ENCODE measurements at regions not wholly inside any gene's neighbourhood (a gene's known extent, or its start where the extent isn't known, plus 50 kb on each side); places are given as distances from the start of the nearest gene placed in this dataset.

DNA sequence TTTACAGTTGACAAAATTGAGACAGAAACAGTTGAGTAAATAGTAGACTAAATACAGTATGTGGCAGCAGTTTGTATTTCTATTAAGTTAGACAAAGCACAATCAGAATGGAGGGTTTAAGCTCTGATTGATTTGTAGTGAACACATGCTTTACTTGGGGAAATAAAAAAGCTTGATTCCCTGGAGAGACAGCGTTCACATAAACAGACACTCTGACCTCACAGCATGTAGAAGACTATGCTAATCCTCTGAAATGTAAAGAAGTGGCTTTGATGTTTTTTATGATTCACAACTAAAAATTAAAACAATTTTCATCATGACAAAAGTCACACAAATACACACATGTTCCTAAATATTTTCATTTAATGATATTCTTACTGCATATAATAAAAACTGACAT lies 126.9 kb upstream of the FAM83B start:
- Histone ChIP-seq H3K36me3 (ENCODE audit: control insufficient read depth, insufficient read depth, low read length) (no peaks in the 10 kb centered on the region), H3K4me3 (ENCODE audit: insufficient read depth, low read depth, low read length, poor library complexity, severe bottlenecking) (no peak overlapping the region), H3K27me3 (replicated peaks; ENCODE audit: control insufficient read depth, insufficient read depth, low read length, poor library complexity, severe bottlenecking) (no peaks in the 10 kb centered on the region), H3K9me3 (ENCODE audit: control insufficient read depth, low read length) (no peaks in the 10 kb centered on the region), H3K4me1 (ENCODE audit: control insufficient read depth, insufficient read depth, low read length, poor library complexity, severe bottlenecking) (no peaks in the 10 kb centered on the region), H3K27ac (ENCODE audit: insufficient read depth, low read length, poor library complexity, severe bottlenecking) (no peak overlapping the region)
- no peak for DNase-seq

DNA sequence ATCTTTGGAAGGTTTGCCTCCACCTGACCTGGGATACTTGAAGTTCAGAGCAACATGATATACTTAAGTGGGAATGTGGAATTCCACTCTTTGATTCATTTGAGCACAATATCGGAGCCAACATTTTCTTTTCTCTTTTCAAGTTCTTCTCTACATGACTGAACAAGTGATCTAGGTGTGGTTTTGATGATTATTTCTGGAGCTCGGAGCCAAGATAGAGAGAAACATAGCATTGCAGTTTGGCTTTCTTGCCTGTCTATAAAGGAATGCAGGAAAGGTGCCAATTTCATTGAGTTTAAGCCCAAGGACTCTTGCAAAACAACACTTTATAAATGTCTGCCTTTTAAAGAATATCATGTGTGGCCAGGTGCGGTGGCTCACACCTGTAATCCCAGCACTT lies 124.2 kb upstream of the FAM83B start:
- Histone ChIP-seq H3K36me3 (ENCODE audit: control insufficient read depth, insufficient read depth, low read length) (no peaks in the 10 kb centered on the region), H3K4me1 (ENCODE audit: control insufficient read depth, insufficient read depth, low read length, poor library complexity, severe bottlenecking) (no peaks in the 10 kb centered on the region), H3K27me3 (replicated peaks; ENCODE audit: control insufficient read depth, insufficient read depth, low read length, poor library complexity, severe bottlenecking) (no peaks in the 10 kb centered on the region), H3K9me3 (ENCODE audit: control insufficient read depth, low read length) (no peaks in the 10 kb centered on the region), H3K27ac (ENCODE audit: insufficient read depth, low read length, poor library complexity, severe bottlenecking) (no peak overlapping the region), H3K4me3 (ENCODE audit: insufficient read depth, low read depth, low read length, poor library complexity, severe bottlenecking) (no peak overlapping the region)
- no peak for DNase-seq

DNA sequence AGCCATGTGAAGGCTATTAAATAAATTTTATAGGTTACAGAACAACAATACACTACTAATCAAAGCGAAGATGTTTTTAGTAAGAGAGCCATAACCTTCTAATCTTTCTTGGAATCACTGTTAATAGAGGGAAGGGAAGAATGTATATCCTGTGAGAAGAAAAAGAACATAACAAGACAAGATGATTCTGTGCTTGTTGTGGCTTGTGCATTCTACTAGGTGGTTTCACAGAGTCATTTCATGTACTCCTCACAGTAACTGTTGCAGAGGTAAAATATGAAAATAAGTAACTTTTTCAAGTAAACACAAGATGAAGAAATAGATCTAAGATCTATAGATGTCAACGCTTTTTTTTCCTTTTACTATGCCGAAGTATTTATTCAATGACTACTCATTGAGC lies 116.9 kb upstream of the FAM83B start:
- Histone ChIP-seq H3K9me3 (ENCODE audit: control insufficient read depth, low read length) (no peaks in the 10 kb centered on the region), H3K27me3 (replicated peaks; ENCODE audit: control insufficient read depth, insufficient read depth, low read length, poor library complexity, severe bottlenecking) (no peaks in the 10 kb centered on the region), H3K4me1 (ENCODE audit: control insufficient read depth, insufficient read depth, low read length, poor library complexity, severe bottlenecking) (no peaks in the 10 kb centered on the region), H3K36me3 (ENCODE audit: control insufficient read depth, insufficient read depth, low read length) (no peaks in the 10 kb centered on the region), H3K4me3 (ENCODE audit: insufficient read depth, low read depth, low read length, poor library complexity, severe bottlenecking) (no peak overlapping the region), H3K27ac (ENCODE audit: insufficient read depth, low read length, poor library complexity, severe bottlenecking) (no peak overlapping the region)
- no peak for DNase-seq

DNA sequence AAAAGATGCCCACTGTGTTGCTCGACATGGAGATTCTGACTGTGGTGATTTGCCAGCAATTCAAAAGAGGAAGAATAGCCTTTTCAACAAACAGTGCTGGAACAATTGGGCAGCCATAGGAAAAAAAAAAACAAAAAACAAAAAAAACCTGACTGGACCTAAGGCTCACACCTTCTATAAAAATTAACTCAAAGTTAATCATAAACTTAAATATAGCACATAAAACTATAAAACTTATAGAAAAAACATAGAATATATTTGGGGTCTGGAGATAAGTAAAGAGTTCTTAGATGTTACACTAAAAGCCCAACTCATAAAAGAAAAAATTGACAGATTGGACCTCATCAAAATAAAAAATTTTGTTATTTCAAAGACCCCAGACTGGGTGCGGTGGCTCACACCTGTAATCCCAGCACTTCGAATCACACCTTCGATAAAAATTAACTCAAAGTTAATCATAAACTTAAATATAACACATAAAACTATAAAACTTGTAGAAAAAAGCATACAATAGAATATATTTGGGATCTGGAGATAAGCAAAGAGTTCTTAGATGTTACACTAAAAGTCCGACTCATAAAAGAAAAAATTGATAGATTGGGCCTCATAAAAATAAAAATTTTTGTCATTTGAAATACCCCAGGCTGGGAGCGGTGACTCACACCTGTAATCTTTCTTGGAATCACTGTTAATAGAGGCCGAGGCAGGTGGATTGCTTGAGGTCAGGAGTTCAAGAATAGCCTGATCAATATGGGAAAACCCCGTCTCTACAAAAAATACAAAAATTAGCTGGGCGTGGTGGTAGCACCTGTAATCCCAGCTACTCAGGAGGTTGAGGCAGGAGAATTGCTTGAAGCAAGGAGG lies 115.6 kb upstream of the FAM83B start:
- H3K36me3 ChIP-seq (ENCODE audit: control insufficient read depth, insufficient read depth, low read length), result no peaks in the 10 kb centered on the region
- no peak for DNase-seq
- H3K27ac ChIP-seq (ENCODE audit: insufficient read depth, low read length, poor library complexity, severe bottlenecking), result no peak overlapping the region
- no peak overlapping the region for H3K4me3 ChIP-seq (ENCODE audit: insufficient read depth, low read depth, low read length, poor library complexity, severe bottlenecking)
- no peaks in the 10 kb centered on the region for H3K9me3 ChIP-seq (ENCODE audit: control insufficient read depth, low read length)
- H3K4me1 ChIP-seq (ENCODE audit: control insufficient read depth, insufficient read depth, low read length, poor library complexity, severe bottlenecking), result no peaks in the 10 kb centered on the region
- H3K27me3 ChIP-seq (replicated peaks; ENCODE audit: control insufficient read depth, insufficient read depth, low read length, poor library complexity, severe bottlenecking), result no peaks in the 10 kb centered on the region

- no peak for DNase-seq
- Histone ChIP-seq H3K4me3 (ENCODE audit: insufficient read depth, low read depth, low read length, poor library complexity, severe bottlenecking) (no peak overlapping the region), H3K27ac (ENCODE audit: insufficient read depth, low read length, poor library complexity, severe bottlenecking) (no peak overlapping the region), H3K36me3 (ENCODE audit: control insufficient read depth, insufficient read depth, low read length) (no peaks in the 10 kb centered on the region), H3K9me3 (ENCODE audit: control insufficient read depth, low read length) (no peaks in the 10 kb centered on the region), H3K4me1 (ENCODE audit: control insufficient read depth, insufficient read depth, low read length, poor library complexity, severe bottlenecking) (no peaks in the 10 kb centered on the region), H3K27me3 (replicated peaks; ENCODE audit: control insufficient read depth, insufficient read depth, low read length, poor library complexity, severe bottlenecking) (no peaks in the 10 kb centered on the region)
These were observed 109.3 kb upstream of the FAM83B start for GRCh38 chr6:54737247-54737646.

GRCh38 chr6:54747955-54748354 lies 98.6 kb upstream of the FAM83B start:
- Histone ChIP-seq H3K36me3 (ENCODE audit: control insufficient read depth, insufficient read depth, low read length) (no peaks in the 10 kb centered on the region), H3K9me3 (ENCODE audit: control insufficient read depth, low read length) (peaks cover 4% of the 10 kb centered on the region), H3K4me3 (ENCODE audit: insufficient read depth, low read depth, low read length, poor library complexity, severe bottlenecking) (no peak overlapping the region), H3K4me1 (ENCODE audit: control insufficient read depth, insufficient read depth, low read length, poor library complexity, severe bottlenecking) (no peaks in the 10 kb centered on the region), H3K27me3 (replicated peaks; ENCODE audit: control insufficient read depth, insufficient read depth, low read length, poor library complexity, severe bottlenecking) (no peaks in the 10 kb centered on the region), H3K27ac (ENCODE audit: insufficient read depth, low read length, poor library complexity, severe bottlenecking) (no peak overlapping the region)
- DNase-seq, result no peak

DNA sequence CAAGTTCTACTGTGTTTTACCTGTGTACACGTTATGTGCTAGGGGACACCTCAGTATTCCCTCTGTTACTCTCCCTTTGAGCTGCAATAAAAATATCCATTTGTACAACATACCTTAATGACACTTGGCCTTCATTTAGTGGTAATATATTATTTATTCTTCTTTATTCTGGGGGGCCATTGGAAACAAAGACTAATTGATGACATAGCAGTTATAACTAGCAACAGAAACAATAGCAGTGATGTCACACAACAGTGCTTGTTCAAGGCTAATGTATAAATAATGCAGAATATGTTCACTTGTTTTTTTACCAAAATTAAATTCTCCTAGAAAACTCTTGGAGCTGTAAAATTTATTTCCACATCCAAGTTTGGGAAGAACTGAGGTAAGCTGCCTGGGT lies 92.2 kb upstream of the FAM83B start:
- Histone ChIP-seq H3K27me3 (replicated peaks; ENCODE audit: control insufficient read depth, insufficient read depth, low read length, poor library complexity, severe bottlenecking) (no peaks in the 10 kb centered on the region), H3K4me1 (ENCODE audit: control insufficient read depth, insufficient read depth, low read length, poor library complexity, severe bottlenecking) (no peaks in the 10 kb centered on the region), H3K36me3 (ENCODE audit: control insufficient read depth, insufficient read depth, low read length) (no peaks in the 10 kb centered on the region), H3K9me3 (ENCODE audit: control insufficient read depth, low read length) (no peaks in the 10 kb centered on the region), H3K4me3 (ENCODE audit: insufficient read depth, low read depth, low read length, poor library complexity, severe bottlenecking) (no peak overlapping the region), H3K27ac (ENCODE audit: insufficient read depth, low read length, poor library complexity, severe bottlenecking) (no peak overlapping the region)
- DNase-seq, result no peak

GRCh38 chr6:54758340-54758739 lies 88.2 kb upstream of the FAM83B start:
- Histone ChIP-seq H3K36me3 (ENCODE audit: control insufficient read depth, insufficient read depth, low read length) (no peaks in the 10 kb centered on the region), H3K27ac (ENCODE audit: insufficient read depth, low read length, poor library complexity, severe bottlenecking) (no peak overlapping the region), H3K4me3 (ENCODE audit: insufficient read depth, low read depth, low read length, poor library complexity, severe bottlenecking) (no peak overlapping the region), H3K27me3 (replicated peaks; ENCODE audit: control insufficient read depth, insufficient read depth, low read length, poor library complexity, severe bottlenecking) (no peaks in the 10 kb centered on the region), H3K9me3 (ENCODE audit: control insufficient read depth, low read length) (no peaks in the 10 kb centered on the region), H3K4me1 (ENCODE audit: control insufficient read depth, insufficient read depth, low read length, poor library complexity, severe bottlenecking) (no peaks in the 10 kb centered on the region)
- DNase-seq, result no peak

- Histone ChIP-seq H3K9me3 (ENCODE audit: control insufficient read depth, low read length) (no peaks in the 10 kb centered on the region), H3K27ac (ENCODE audit: insufficient read depth, low read length, poor library complexity, severe bottlenecking) (no peak overlapping the region), H3K36me3 (ENCODE audit: control insufficient read depth, insufficient read depth, low read length) (no peaks in the 10 kb centered on the region), H3K27me3 (replicated peaks; ENCODE audit: control insufficient read depth, insufficient read depth, low read length, poor library complexity, severe bottlenecking) (no peaks in the 10 kb centered on the region), H3K4me1 (ENCODE audit: control insufficient read depth, insufficient read depth, low read length, poor library complexity, severe bottlenecking) (no peaks in the 10 kb centered on the region), H3K4me3 (ENCODE audit: insufficient read depth, low read depth, low read length, poor library complexity, severe bottlenecking) (no peak overlapping the region)
- no peak for DNase-seq
These were observed 78.1 kb upstream of the FAM83B start for GRCh38 chr6:54768494-54768893.

DNA sequence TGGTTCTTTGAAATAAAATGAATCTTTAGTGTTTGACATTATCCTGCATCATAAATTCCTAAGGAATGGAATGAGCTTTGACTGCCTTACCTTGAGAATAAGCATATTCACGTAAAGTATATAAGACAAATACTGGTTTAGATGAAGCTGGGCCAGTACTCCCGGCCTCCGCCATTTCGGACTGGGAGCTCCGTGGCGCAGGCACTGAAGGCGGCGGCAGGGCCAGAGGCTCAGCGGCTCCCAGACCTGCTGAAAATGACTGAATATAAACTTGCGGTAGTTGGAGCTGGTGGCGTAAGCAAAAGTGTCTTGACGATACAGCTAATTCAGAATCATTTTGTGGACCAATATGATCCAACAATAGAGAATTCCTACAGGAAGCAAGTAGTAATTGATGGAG lies 76.2 kb upstream of the FAM83B start:
- no peak overlapping the region for H3K27ac ChIP-seq (ENCODE audit: insufficient read depth, low read length, poor library complexity, severe bottlenecking)
- H3K9me3 ChIP-seq (ENCODE audit: control insufficient read depth, low read length), result no peaks in the 10 kb centered on the region
- no peaks in the 10 kb centered on the region for H3K27me3 ChIP-seq (replicated peaks; ENCODE audit: control insufficient read depth, insufficient read depth, low read length, poor library complexity, severe bottlenecking)
- no peak overlapping the region for H3K4me3 ChIP-seq (ENCODE audit: insufficient read depth, low read depth, low read length, poor library complexity, severe bottlenecking)
- no peaks in the 10 kb centered on the region for H3K36me3 ChIP-seq (ENCODE audit: control insufficient read depth, insufficient read depth, low read length)
- DNase-seq, result no peak
- H3K4me1 ChIP-seq (ENCODE audit: control insufficient read depth, insufficient read depth, low read length, poor library complexity, severe bottlenecking), result no peaks in the 10 kb centered on the region
